AG04449 (cell line): ENCODE measurements at regions not wholly inside any gene's neighbourhood (a gene's known extent, or its start where the extent isn't known, plus 50 kb on each side); places are given as distances from the start of the nearest gene placed in this dataset.

Experiments used
- CTCF ChIA-PET: fragments of 350-600 bp; formaldehyde crosslinking; extraction: SDS; loops from one replicate; lab custom pipeline; 2021; ENCODE audit warnings: antibody characterized with exemption; lab: Yijun Ruan, JAX
- POLR2A ChIA-PET: fragments of 400-600, 350-600 bp; formaldehyde crosslinking; extraction: SDS; loops from one replicate; lab custom pipeline; 2020; ENCODE audit warnings: antibody characterized with exemption, inconsistent platforms; lab: Yijun Ruan, JAX
- DNase-seq: peaks from one replicate; pipeline ENCODE4 v3.0.0-alpha.2; 2010; ENCODE audit warnings: low read depth, low spot score
- H3K4me3 ChIP-seq: 2 replicates; pipeline ENCODE4 v1.5.1; 2011; ENCODE audit warnings: low read depth, mild to moderate bottlenecking, control low read depth, low read length
- CTCF ChIP-seq: IDR thresholded peaks from one replicate; pipeline ENCODE4 v1.5.1; 2011; ENCODE audit warnings: mild to moderate bottlenecking, moderate library complexity, low read length, control low read depth, inconsistent platforms; ENCODE audit not compliant: insufficient read depth; ENCODE audit errors: missing control alignments

- DNase-seq: no peak
These were observed 130.6 kb downstream of the RPRM start for GRCh38 chr2:153347818-153348495.

GRCh38 chr2:153320879-153321278 is 157.7 kb downstream of the RPRM start:
- ChIA-PET CTCF (no interaction called here), POLR2A (no interaction called here)
- no peak for TF ChIP-seq CTCF
- DNase-seq: no peak
- H3K4me3 ChIP-seq: no peak overlapping the region

More at GRCh38 chr2:153347818-153348495, 130.6 kb downstream of the RPRM start:
- no peak overlapping the region for H3K4me3 ChIP-seq
- TF ChIP-seq CTCF: no peak
- ChIA-PET POLR2A (no interaction called here), CTCF (no interaction called here)

- ChIA-PET POLR2A (no interaction called here), CTCF (no interaction called here)
- no peak for TF ChIP-seq CTCF
- no peak overlapping the region for H3K4me3 ChIP-seq
- no peak for DNase-seq
These were observed 167.1 kb downstream of the RPRM start for GRCh38 chr2:153311432-153311831.

- CTCF ChIA-PET: no interaction called here
These were observed 170.1 kb downstream of the RPRM start for GRCh38 chr2:153308466-153308865.

GRCh38 chr2:153307223-153307622 is 171.3 kb downstream of the RPRM start:
- CTCF ChIA-PET: no interaction called here
- TF ChIP-seq CTCF: no peak
- H3K4me3 ChIP-seq: no peak overlapping the region
- DNase-seq: no peak
- POLR2A ChIA-PET: no interaction called here

More at GRCh38 chr2:153308466-153308865, 170.1 kb downstream of the RPRM start:
- POLR2A ChIA-PET: no interaction called here
- TF ChIP-seq CTCF: no peak
- DNase-seq: no peak
- H3K4me3 ChIP-seq: no peak overlapping the region

- H3K4me3 ChIP-seq: no peak overlapping the region
- ChIA-PET CTCF (no interaction called here), POLR2A (no interaction called here)
- TF ChIP-seq CTCF: no peak
- no peak for DNase-seq
These were observed 178.8 kb downstream of the RPRM start for GRCh38 chr2:153299809-153300208.
